ENCODE measurements at regions not wholly inside any gene's neighbourhood (a gene's known extent, or its start where the extent isn't known, plus 50 kb on each side); places are given as distances from the start of the nearest gene placed in this dataset.
"Not testable (repeated sequence)": the region's sequence is repeated elsewhere in the genome, so short reads cannot be mapped to it uniquely, and the experiment has no call there.

GRCh38 chr5:133866160-133866902 is 102.1 kb downstream of the C5orf15 start:
- ATAC-seq (no peak), DNase-seq (ENCODE audit: missing footprints) (no peak)
- intact Hi-C loops (cut with DNase I), result loop anchor here (5.0 kb wide), 1 partner anchor 444 kb away; no protein-coding TSS in a partner anchor

GRCh38 chr5:133865113-133865512 is 103.3 kb downstream of the C5orf15 start:
- intact Hi-C loops (cut with DNase I), result loop anchor here (5.0 kb wide), 1 partner anchor 443 kb away; no protein-coding TSS in a partner anchor
- ATAC-seq (no peak), DNase-seq (ENCODE audit: missing footprints) (no peak)

- ATAC-seq (no peak), DNase-seq (ENCODE audit: missing footprints) (no peak)
- intact Hi-C loops (cut with DNase I), result loop anchor here (5.0 kb wide), 1 partner anchor 442 kb away; no protein-coding TSS in a partner anchor
Measured at GRCh38 chr5:133864711-133865110, 103.7 kb downstream of the C5orf15 start.

- ATAC-seq (no peak), DNase-seq (ENCODE audit: missing footprints) (no peak)
- intact Hi-C loops (cut with DNase I), result no loop called here
Measured at GRCh38 chr5:133863857-133864585, 104.4 kb downstream of the C5orf15 start.

GRCh38 chr5:133861161-133861737 is 107.2 kb downstream of the C5orf15 start:
- ATAC-seq, result no peak
- no peak for DNase-seq (ENCODE audit: missing footprints)
- intact Hi-C loops (cut with DNase I), result no loop called here

GRCh38 chr5:133859073-133859472 is 109.4 kb downstream of the C5orf15 start:
- DNase-seq (ENCODE audit: missing footprints) (no peak), ATAC-seq (no peak)
- intact Hi-C loops (cut with DNase I), result no loop called here

- intact Hi-C loops (cut with DNase I); DNase-seq (ENCODE audit: missing footprints); ATAC-seq: not testable (repeated sequence)
Measured at GRCh38 chr5:133857595-133858313, 110.7 kb downstream of the C5orf15 start.

GRCh38 chr5:133854554-133854953 is 113.9 kb downstream of the C5orf15 start:
- ATAC-seq (no peak), DNase-seq (ENCODE audit: missing footprints) (no peak)
- intact Hi-C loops (cut with DNase I), result no loop called here

- DNase-seq (ENCODE audit: missing footprints), result no peak
- ATAC-seq, result no peak
- intact Hi-C loops (cut with DNase I), result no loop called here
Measured at GRCh38 chr5:133853646-133854365, 114.6 kb downstream of the C5orf15 start.

- DNase-seq (ENCODE audit: missing footprints) (no peak), ATAC-seq (no peak)
Measured at GRCh38 chr5:133851521-133851920, 116.9 kb downstream of the C5orf15 start.

GRCh38 chr5:133850811-133851210 is 117.6 kb downstream of the C5orf15 start:
- DNase-seq (ENCODE audit: missing footprints), result no peak
- intact Hi-C loops (cut with DNase I), result no loop called here
- ATAC-seq, result no peak

More at GRCh38 chr5:133851521-133851920, 116.9 kb downstream of the C5orf15 start:
- intact Hi-C loops (cut with DNase I), result no loop called here

GRCh38 chr5:133849116-133849515 is 119.3 kb downstream of the C5orf15 start:
- DNase-seq (ENCODE audit: missing footprints), result no peak
- intact Hi-C loops (cut with DNase I), result no loop called here
- no peak for ATAC-seq

GRCh38 chr5:133848341-133848811 is 120.0 kb downstream of the C5orf15 start:
- DNase-seq (ENCODE audit: missing footprints) (no peak), ATAC-seq (no peak)
- intact Hi-C loops (cut with DNase I), result no loop called here

- ATAC-seq, result no peak
- intact Hi-C loops (cut with DNase I), result no loop called here
- DNase-seq (ENCODE audit: missing footprints), result no peak
Measured at GRCh38 chr5:133847886-133848285, 120.5 kb downstream of the C5orf15 start.

GRCh38 chr5:133847301-133847700 is 121.1 kb downstream of the C5orf15 start:
- intact Hi-C loops (cut with DNase I), result no loop called here
- no peak for ATAC-seq
- DNase-seq (ENCODE audit: missing footprints), result no peak

- DNase-seq (ENCODE audit: missing footprints) (no peak), ATAC-seq (no peak)
- intact Hi-C loops (cut with DNase I), result no loop called here
Measured at GRCh38 chr5:133846478-133847226, 121.8 kb downstream of the C5orf15 start.

GRCh38 chr5:133845271-133845670 is 123.2 kb downstream of the C5orf15 start:
- DNase-seq (ENCODE audit: missing footprints), result no peak
- intact Hi-C loops (cut with DNase I), result no loop called here
- no peak for ATAC-seq

GRCh38 chr5:133844836-133845235 is 123.6 kb downstream of the C5orf15 start:
- intact Hi-C loops (cut with DNase I), result no loop called here
- no peak for ATAC-seq

More at GRCh38 chr5:133844836-133845235, 123.6 kb downstream of the C5orf15 start:
- no peak for DNase-seq (ENCODE audit: missing footprints)

Data from Right ventricle myocardium inferior (tissue), 1 donor.